ENCODE measurements at regions not wholly inside any gene's neighbourhood (a gene's known extent, or its start where the extent isn't known, plus 50 kb on each side); places are given as distances from the start of the nearest gene placed in this dataset.

DNA sequence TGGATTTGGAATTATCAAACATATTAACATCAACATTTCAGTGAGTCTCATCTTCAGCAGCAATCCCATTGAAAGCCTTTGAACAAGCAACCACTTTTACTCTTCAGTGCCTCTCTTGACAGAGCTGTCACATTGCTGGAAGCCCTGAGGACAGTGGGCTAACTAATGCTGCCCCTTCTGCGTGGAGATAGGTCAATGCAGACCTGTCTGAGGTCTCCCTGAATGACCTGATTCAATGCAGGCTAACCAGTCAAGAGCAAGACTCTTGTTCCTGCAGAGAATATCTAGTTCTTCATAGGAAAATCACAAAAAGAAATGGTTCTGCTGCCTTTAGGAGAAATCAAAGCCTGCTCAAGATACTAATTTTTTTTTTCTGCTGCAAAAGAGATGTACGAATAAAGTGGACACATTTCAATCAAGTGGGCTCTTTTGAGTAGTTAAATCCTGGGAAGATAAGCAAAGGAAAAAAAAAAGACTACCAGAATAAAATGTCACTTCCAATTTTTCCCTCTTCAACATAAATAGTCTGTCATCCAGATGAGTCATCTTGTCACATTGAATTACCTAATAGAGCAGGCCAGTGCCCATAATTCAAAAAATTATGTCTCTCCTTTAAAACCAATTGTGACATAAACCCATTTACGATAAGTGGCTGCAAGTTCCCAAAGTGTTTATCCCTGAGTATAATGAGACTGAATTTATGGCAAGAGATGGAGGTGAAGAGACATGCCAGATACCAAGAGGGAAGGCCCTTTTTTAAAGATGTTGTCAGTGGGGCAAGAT lies 1269.0 kb upstream of the DDX18 start:
- TF ChIP-seq CTCF (IDR thresholded peaks at IDR 0.05): no peak
- TF ChIP-seq POLR2AphosphoS5 (IDR thresholded peaks at IDR 0.05): no peak
- no peak for TF ChIP-seq POLR2A (IDR thresholded peaks at IDR 0.05)
- no peak for TF ChIP-seq EP300 (IDR thresholded peaks at IDR 0.05; ENCODE audit: low read depth)

Measured in transverse colon (tissue), 4 donors.